HCT116 (cell line): ENCODE measurements at regions not wholly inside any gene's neighbourhood (a gene's known extent, or its start where the extent isn't known, plus 50 kb on each side); places are given as distances from the start of the nearest gene placed in this dataset.

Experiments used
- ATAC-seq: fragments of 200-7000 bp; cut with Tn5 transposase; 2 replicates; pipeline ENCODE4 v1.9.1; 2020; ENCODE audit warnings: mild to moderate bottlenecking, moderate library complexity
- BruUV-seq: library from RNA; stranded (reverse); fragments of 400-500 nt; replicated peaks from 2 replicates; lab custom pipeline; 2021; lab: Mats Ljungman, UMichigan
- CTCF ChIA-PET: fragments of 300-600 bp; sonication (Branson Sonifier 250); formaldehyde crosslinking; loops from one replicate; lab custom pipeline; 2021; ENCODE audit warnings: antibody characterized with exemption; lab: Charles Lee
- POLR2A ChIA-PET: fragments of 300-600, 350-600 bp; sonication (Branson Sonifier 250); formaldehyde crosslinking; loops from one replicate; lab custom pipeline; 2021; ENCODE audit warnings: antibody characterized with exemption; lab: Charles Lee
- RAD21 ChIA-PET, 2 experiments: fragments of 300-600 bp; sonication (Branson Sonifier 250); formaldehyde crosslinking; loops; one replicate each; lab custom pipeline; 2023; ENCODE audit warnings: low total read pairs in 2 of 2; ENCODE audit not compliant: uncharacterized antibody in 2 of 2, unreplicated experiment in 2 of 2, low non-redundant PET in 1 of 2; lab: Charles Lee
- DNase-seq: peaks from one replicate; pipeline ENCODE4 v3.0.0-alpha.2; 2010; ENCODE audit warnings: low read depth, low spot score
- H2AFZ ChIP-seq: fragments of 200-600 bp; shearing (Covaris generic), sonication (generic); 2 replicates; pipeline ENCODE4 v1.6.1; 2017; ENCODE audit warnings: low read depth, mixed run types, mixed read lengths, antibody characterized with exemption, low read length; ENCODE audit not compliant: poor library complexity, severe bottlenecking
- H3K27ac ChIP-seq: 2 replicates; pipeline ENCODE4 v1.5.1; 2012; ENCODE audit warnings: low read depth, low read length
- H3K27me3 ChIP-seq: fragments of 200-600 bp; sonication (generic); 2 replicates; pipeline ENCODE4 v1.6.1; 2016; ENCODE audit warnings: mixed run types, low read length, mixed read lengths; ENCODE audit not compliant: insufficient read depth
- H3K36me3 ChIP-seq, 2 experiments: fragments of 200-500 bp in 1 of 2; fragments of 200-600 bp in 1 of 2; sonication (Bioruptor generic) in 1 of 2; sonication (generic) in 1 of 2; 2 replicates each; pipeline versions ENCODE4 v1.5.1 to v1.6.1; 2014 to 2016; ENCODE audit warnings: low read length in 2 of 2, inconsistent platforms in 1 of 2, mixed read lengths in 1 of 2, mixed run types in 1 of 2; ENCODE audit not compliant: insufficient read depth in 2 of 2, control insufficient read depth in 1 of 2
- H3K4me1 ChIP-seq, 2 experiments: fragments of 200-600 bp in 1 of 2; sonication (generic) in 1 of 2; 2 replicates each; pipeline versions ENCODE4 v1.5.1 to v1.6.1; 2012 to 2017; ENCODE audit warnings: low read length in 2 of 2, inconsistent platforms in 1 of 2, mild to moderate bottlenecking in 1 of 2, mixed read lengths in 1 of 2, mixed run types in 1 of 2, moderate library complexity in 1 of 2; ENCODE audit not compliant: insufficient read depth in 2 of 2, control insufficient read depth in 1 of 2
- H3K4me2 ChIP-seq: fragments of 200-600 bp; sonication (generic); 2 replicates; pipeline ENCODE4 v1.6.1; 2017; ENCODE audit warnings: mixed run types, low read length, mixed read lengths
- H3K4me3 ChIP-seq, 2 experiments: fragments of 200-600 bp in 1 of 2; sonication (generic) in 1 of 2; replicated peaks in 1 of 2; 2 replicates each; pipeline ENCODE4 v1.5.1; 2011 to 2016; ENCODE audit warnings: low read length in 2 of 2, control low read depth in 1 of 2, low read depth in 1 of 2, mild to moderate bottlenecking in 1 of 2, mixed read lengths in 1 of 2, mixed run types in 1 of 2
- H3K79me2 ChIP-seq: fragments of 200-600 bp; sonication (generic); 2 replicates; pipeline ENCODE4 v1.6.1; 2017; ENCODE audit warnings: mild to moderate bottlenecking, mixed run types, low read length, moderate library complexity, mixed read lengths; ENCODE audit not compliant: insufficient read depth
- H3K9ac ChIP-seq: fragments of 200-600 bp; sonication (generic); 2 replicates; pipeline ENCODE4 v1.6.1; 2016; ENCODE audit warnings: low read length, mixed read lengths
- H3K9me2 ChIP-seq: fragments of 200-600 bp; sonication (generic), shearing (Covaris generic); 2 replicates; pipeline ENCODE4 v1.6.1; 2017; ENCODE audit warnings: mixed run types, mild to moderate bottlenecking, moderate library complexity; ENCODE audit not compliant: insufficient read depth
- H3K9me3 ChIP-seq, 2 experiments: fragments of 200-500 bp in 1 of 2; fragments of 200-600 bp in 1 of 2; sonication (Bioruptor generic) in 1 of 2; sonication (generic) in 1 of 2; 2 replicates each; pipeline ENCODE4 v1.6.1; 2014 to 2017; ENCODE audit warnings: low read length in 2 of 2, mixed read lengths in 2 of 2, inconsistent platforms in 1 of 2, low read depth in 1 of 2, mild to moderate bottlenecking in 1 of 2, mixed run types in 1 of 2, moderate library complexity in 1 of 2; ENCODE audit not compliant: control insufficient read depth in 1 of 2, insufficient read depth in 1 of 2
- H4K20me1 ChIP-seq: fragments of 200-600 bp; sonication (generic), shearing (Covaris generic); 2 replicates; pipeline ENCODE4 v1.6.1; 2017; ENCODE audit warnings: mixed run types, mild to moderate bottlenecking, moderate library complexity; ENCODE audit not compliant: insufficient read depth
- CBX3 ChIP-seq: IDR thresholded peaks from 2 replicates; pipeline ENCODE4 v1.6.1; 2012; ENCODE audit warnings: low read depth
- CEBPB ChIP-seq: IDR thresholded peaks from 2 replicates; pipeline ENCODE4 v1.6.1; 2012; ENCODE audit warnings: low read depth
- CTCF ChIP-seq, 3 experiments: fragments of 200-600 bp in 1 of 3; sonication (generic) in 1 of 3; IDR thresholded peaks in 2 of 3; conservative IDR thresholded peaks in 1 of 3; 2 replicates each; pipeline ENCODE4 v1.5.1; 2012 to 2017; ENCODE audit warnings: low read depth in 2 of 3, low read length in 2 of 3, antibody characterized with exemption in 1 of 3, borderline replicate concordance in 1 of 3, control low read depth in 1 of 3, mild to moderate bottlenecking in 1 of 3, mixed read lengths in 1 of 3, mixed run types in 1 of 3, moderate library complexity in 1 of 3; ENCODE audit not compliant: insufficient read depth in 1 of 3
- EGR1 ChIP-seq: IDR thresholded peaks from 2 replicates; pipeline ENCODE4 v1.6.1; 2012; ENCODE audit warnings: low read depth
- EZH2 ChIP-seq: fragments of 200-600 bp; sonication (generic); IDR thresholded peaks from 2 replicates; pipeline ENCODE4 v1.6.1; 2017; ENCODE audit warnings: antibody characterized with exemption, mixed run types
- EZH2phosphoT487 ChIP-seq: fragments of 200-600 bp; IDR thresholded peaks from 2 replicates; pipeline ENCODE4 v1.6.1; 2018; ENCODE audit warnings: antibody characterized with exemption, borderline replicate concordance
- FOSL1 ChIP-seq: IDR thresholded peaks from 2 replicates; pipeline ENCODE4 v1.6.1; 2012; ENCODE audit warnings: low read depth
- JUND ChIP-seq: IDR thresholded peaks from 2 replicates; pipeline ENCODE4 v1.6.1; 2012
- POLR2A ChIP-seq: IDR thresholded peaks from 2 replicates; pipeline ENCODE4 v1.7.0; 2011; ENCODE audit warnings: borderline replicate concordance; ENCODE audit not compliant: insufficient read depth, insufficient read length; ENCODE audit errors: extremely low read depth
- POLR2AphosphoS5 ChIP-seq: IDR thresholded peaks from 2 replicates; pipeline ENCODE4 v1.6.1; 2011; ENCODE audit warnings: mild to moderate bottlenecking, low read depth, low read length, moderate library complexity
- SP1 ChIP-seq: IDR thresholded peaks from 2 replicates; pipeline ENCODE4 v1.6.1; 2012; ENCODE audit warnings: low read depth
- SRF ChIP-seq: IDR thresholded peaks from 2 replicates; pipeline ENCODE4 v1.6.1; 2012; ENCODE audit warnings: low read depth
- YY1 ChIP-seq: IDR thresholded peaks from 2 replicates; pipeline ENCODE4 v1.6.1; 2011; ENCODE audit warnings: low read length, low read depth, moderate library complexity, mild to moderate bottlenecking; ENCODE audit not compliant: insufficient replicate concordance; ENCODE audit errors: extremely low read depth
- ZBTB33 ChIP-seq: IDR thresholded peaks from 2 replicates; pipeline ENCODE4 v1.6.1; 2011; ENCODE audit warnings: mild to moderate bottlenecking, low read length, moderate library complexity; ENCODE audit not compliant: insufficient replicate concordance; ENCODE audit errors: extremely low read depth
- ZFX ChIP-seq: fragments of 450-650 bp; IDR thresholded peaks from 2 replicates; pipeline ENCODE4 v1.6.1; 2017
- intact Hi-C: fragments of 100-400 bp; cut with micrococcal nuclease; formaldehyde crosslinking; loops from 2 replicates; pipeline ENCODE4 v1.10.0; 2022

GRCh38 chr5:136906545-136906944 is 541.2 kb upstream of the TRPC7 start:
- Histone ChIP-seq H3K4me2 (no peak overlapping the region), H3K79me2 (no peaks in the 10 kb centered on the region), H3K9me2 (no peaks in the 10 kb centered on the region), H3K27me3 (0 out of 2 replicates have a peak, but pooled peaks cover 6% of the 10 kb centered on the region), H4K20me1 (no peaks in the 10 kb centered on the region), H3K4me3 (no peak overlapping the region), H3K9me3 (no peaks in the 10 kb centered on the region), H3K4me1 (no peaks in the 10 kb centered on the region), H2AFZ (no peak overlapping the region), H3K9ac (no peak overlapping the region), H3K27ac (no peak overlapping the region), H3K36me3 (no peaks in the 10 kb centered on the region)
- ChIA-PET POLR2A (no interaction called here), RAD21 (no interaction called here), CTCF (no interaction called here)
- intact Hi-C loops, result no loop called here
- no TSS peak for BruUV-seq
- no peak for DNase-seq
- no peak for TF ChIP-seq SRF
- no peak for TF ChIP-seq CEBPB
- TF ChIP-seq CBX3, result no peak
- no peak for TF ChIP-seq YY1
- ATAC-seq, result no peak

- Histone ChIP-seq H3K9ac (no peak overlapping the region), H3K4me2 (no peak overlapping the region), H2AFZ (no peak overlapping the region), H4K20me1 (no peaks in the 10 kb centered on the region), H3K9me2 (no peaks in the 10 kb centered on the region), H3K27me3 (0 out of 2 replicates have a peak, but pooled peaks cover 6% of the 10 kb centered on the region), H3K9me3 (no peaks in the 10 kb centered on the region), H3K36me3 (no peaks in the 10 kb centered on the region), H3K27ac (no peak overlapping the region), H3K4me3 (no peak overlapping the region), H3K79me2 (no peaks in the 10 kb centered on the region), H3K4me1 (no peaks in the 10 kb centered on the region)
- ChIA-PET POLR2A (no interaction called here), RAD21 (no interaction called here), CTCF (no interaction called here)
- intact Hi-C loops, result no loop called here
- ATAC-seq (no peak), DNase-seq (no peak)
- BruUV-seq, result no TSS peak
- TF ChIP-seq EZH2phosphoT487 (no peak), SP1 (no peak), FOSL1 (no peak), CTCF (IDR thresholded peaks at IDR 0.05 in 2 of 3, conservative IDR thresholded peaks at IDR 0.05 in 1 of 3; ENCODE audit: borderline replicate concordance in 1 of 3, insufficient read depth in 1 of 3, low read depth in 2 of 3, low read length in 2 of 3) (no peak), EGR1 (no peak), ZBTB33 (no peak), SRF (no peak), ZFX (no peak), JUND (no peak), POLR2AphosphoS5 (no peak), EZH2 (no peak), POLR2A (no peak)
Measured at GRCh38 chr5:136905571-136905970, 540.2 kb upstream of the TRPC7 start.
